H9 (cell line): ENCODE measurements at regions not wholly inside any gene's neighbourhood (a gene's known extent, or its start where the extent isn't known, plus 50 kb on each side); places are given as distances from the start of the nearest gene placed in this dataset.

Experiments
- DNase-seq: peaks from one replicate; pipeline ENCODE4 v3.0.0-alpha.2; 2017
- H2AFZ ChIP-seq: one replicate; pipeline ENCODE4 v1.6.1; 2013; ENCODE audit warnings: mild to moderate bottlenecking, low read length, control low read depth, moderate library complexity
- H2AK5ac ChIP-seq: 2 replicates; pipeline ENCODE4 v1.6.1; 2013; ENCODE audit warnings: low read length, control low read depth, mixed read lengths; ENCODE audit not compliant: insufficient read length
- H2BK120ac ChIP-seq: one replicate; pipeline ENCODE4 v1.6.1; 2013; ENCODE audit warnings: low read depth, mild to moderate bottlenecking, low read length, control low read depth, inconsistent platforms; ENCODE audit not compliant: poor library complexity, severe bottlenecking
- H2BK12ac ChIP-seq: 2 replicates; pipeline ENCODE4 v1.6.1; 2013; ENCODE audit warnings: low read length, control low read depth, mixed read lengths, low read depth; ENCODE audit not compliant: insufficient read length
- H2BK15ac ChIP-seq: 2 replicates; pipeline ENCODE4 v1.6.1; 2013; ENCODE audit warnings: low read depth, low read length, control low read depth
- H2BK20ac ChIP-seq: one replicate; pipeline ENCODE4 v1.6.1; 2013; ENCODE audit warnings: low read depth, mild to moderate bottlenecking, low read length, control low read depth, inconsistent platforms; ENCODE audit not compliant: poor library complexity, severe bottlenecking
- H2BK5ac ChIP-seq: 2 replicates; pipeline ENCODE4 v1.6.1; 2013; ENCODE audit warnings: low read length, control low read depth, mixed read lengths; ENCODE audit not compliant: insufficient read length
- H3K14ac ChIP-seq: 2 replicates; pipeline ENCODE4 v1.6.1; 2013; ENCODE audit warnings: low read length, control low read depth; ENCODE audit not compliant: insufficient read depth
- H3K18ac ChIP-seq: 2 replicates; pipeline ENCODE4 v1.6.1; 2013; ENCODE audit warnings: low read depth, mild to moderate bottlenecking, mixed read lengths, low read length, control low read depth; ENCODE audit not compliant: insufficient read length
- H3K23ac ChIP-seq: 2 replicates; pipeline ENCODE4 v1.6.1; 2013; ENCODE audit warnings: low read length, control low read depth, mixed read lengths, low read depth; ENCODE audit not compliant: insufficient read length
- H3K23me2 ChIP-seq: 2 replicates; pipeline ENCODE4 v1.6.1; 2013; ENCODE audit warnings: low read depth, mild to moderate bottlenecking, mixed read lengths, low read length, control low read depth; ENCODE audit not compliant: insufficient read length, poor library complexity, severe bottlenecking
- H3K27ac ChIP-seq: 2 replicates; pipeline ENCODE4 v1.5.1; 2013; ENCODE audit warnings: low read length, control low read depth, mixed read lengths, low read depth; ENCODE audit not compliant: insufficient read length
- H3K27me3 ChIP-seq: 2 replicates; pipeline ENCODE4 v1.6.1; 2013; ENCODE audit warnings: low read length, control low read depth, inconsistent platforms; ENCODE audit not compliant: insufficient read depth
- H3K4ac ChIP-seq: 2 replicates; pipeline ENCODE4 v1.6.1; 2013; ENCODE audit warnings: low read depth, mild to moderate bottlenecking, control low read depth, inconsistent platforms, low read length, moderate library complexity
- H3K4me1 ChIP-seq: 2 replicates; pipeline ENCODE4 v1.6.1; 2013; ENCODE audit warnings: low read length, control low read depth, inconsistent platforms; ENCODE audit not compliant: insufficient read depth
- H3K4me2 ChIP-seq: 2 replicates; pipeline ENCODE4 v1.6.1; 2013; ENCODE audit warnings: low read length, control low read depth, mixed read lengths; ENCODE audit not compliant: insufficient read length, insufficient read depth
- H3K56ac ChIP-seq: 2 replicates; pipeline ENCODE4 v1.6.1; 2013; ENCODE audit warnings: low read depth, mild to moderate bottlenecking, mixed read lengths, low read length, control low read depth; ENCODE audit not compliant: insufficient read length
- H3K79me1 ChIP-seq: 2 replicates; pipeline ENCODE4 v1.6.1; 2013; ENCODE audit warnings: low read depth, mild to moderate bottlenecking, moderate library complexity, low read length, control low read depth, inconsistent platforms; ENCODE audit not compliant: insufficient read depth, poor library complexity, severe bottlenecking
- H3K79me2 ChIP-seq: 2 replicates; pipeline ENCODE4 v1.6.1; 2013; ENCODE audit warnings: low read length, control low read depth, inconsistent platforms; ENCODE audit not compliant: insufficient read depth
- H3K9ac ChIP-seq: 2 replicates; pipeline ENCODE4 v1.6.1; 2013; ENCODE audit warnings: low read length, control low read depth, mixed read lengths; ENCODE audit not compliant: insufficient read length; ENCODE audit errors: extremely low read depth
- H3K9me3 ChIP-seq: one replicate; pipeline ENCODE4 v1.6.1; 2013; ENCODE audit warnings: low read depth, low read length, inconsistent platforms; ENCODE audit not compliant: control insufficient read depth
- H3T11ph ChIP-seq: one replicate; pipeline ENCODE4 v1.6.1; 2013; ENCODE audit warnings: mild to moderate bottlenecking, low read length, control low read depth, inconsistent platforms
- H4K20me1 ChIP-seq: one replicate; pipeline ENCODE4 v1.6.1; 2013; ENCODE audit not compliant: control insufficient read depth, insufficient read length, insufficient read depth
- H4K5ac ChIP-seq: 2 replicates; pipeline ENCODE4 v1.6.1; 2013; ENCODE audit warnings: low read depth, mild to moderate bottlenecking, mixed read lengths, low read length, control low read depth; ENCODE audit not compliant: insufficient read length
- H4K8ac ChIP-seq: replicated peaks from 2 replicates; pipeline ENCODE4 v1.6.1; 2013; ENCODE audit warnings: low read length, control low read depth, mixed read lengths, low read depth; ENCODE audit not compliant: insufficient read length
- H4K91ac ChIP-seq: 2 replicates; pipeline ENCODE4 v1.6.1; 2013; ENCODE audit warnings: low read depth, mild to moderate bottlenecking, moderate library complexity, mixed read lengths, low read length, control low read depth; ENCODE audit not compliant: insufficient read length
- H3K27ac Mint-ChIP-seq, 3 experiments: 2 replicates in 2 of 3; 3 replicates in 1 of 3; pipeline ENCODE4 v1.8.0; 2020 to 2021; ENCODE audit warnings: mixed read lengths in 3 of 3, mild to moderate bottlenecking in 1 of 3, moderate library complexity in 1 of 3
- H3K27me3 Mint-ChIP-seq: 2 replicates; pipeline ENCODE4 v1.8.0; 2021; ENCODE audit warnings: low read depth, mild to moderate bottlenecking, moderate library complexity, mixed read lengths
- H3K36me3 Mint-ChIP-seq, 3 experiments: 2 replicates in 2 of 3; 3 replicates in 1 of 3; pipeline ENCODE4 v1.8.0; 2020 to 2021; ENCODE audit warnings: low read depth in 3 of 3, mixed read lengths in 3 of 3; ENCODE audit not compliant: insufficient read depth in 1 of 3
- H3K4me1 Mint-ChIP-seq, 2 experiments: 2 replicates each; pipeline ENCODE4 v1.8.0; 2020; ENCODE audit warnings: mixed read lengths in 2 of 2
- H3K4me3 Mint-ChIP-seq, 2 experiments: 2 replicates in 1 of 2; 3 replicates in 1 of 2; pipeline ENCODE4 v1.8.0; 2020 to 2021; ENCODE audit warnings: mild to moderate bottlenecking in 2 of 2, mixed read lengths in 2 of 2, moderate library complexity in 1 of 2
- H3K9me3 Mint-ChIP-seq, 2 experiments: 2 replicates in 1 of 2; 3 replicates in 1 of 2; pipeline ENCODE4 v1.8.0; 2020; ENCODE audit warnings: mild to moderate bottlenecking in 2 of 2, mixed read lengths in 2 of 2, moderate library complexity in 1 of 2
- WGBS: extraction: QIAGEN DNeasy Blood & Tissue Kit; methylation state at CpG from one replicate; pipeline ENCODE4 v1.1.7; 2013; ENCODE audit warnings: missing lambda C conversion rate, low lambda C conversion rate, mixed read lengths; ENCODE audit not compliant: insufficient read length; ENCODE audit errors: extremely low coverage; 5-methylcytosine and 5-hydroxymethylcytosine counted together
- TF ChIP-seq, protein P1 (sequence below): fragments of 200-600 bp; sonication (generic); conservative IDR thresholded peaks from 3 replicates; pipeline ENCODE4 v1.8.0; 2021; ENCODE audit warnings: antibody characterized with exemption, mild to moderate bottlenecking

- Mint-ChIP-seq H3K4me3 (no peak overlapping the region), H3K27ac (no peak overlapping the region), H3K36me3 (no peaks in the 10 kb centered on the region), H3K27me3 (peaks cover 4% of the 10 kb centered on the region; the same call in 1 of the 2 replicates), H3K4me1 (peaks cover 5% of the 10 kb centered on the region in 2 experiments; a peak in 3 of 4 replicates), H3K9me3 (peaks cover 0 to 5% of the 10 kb centered on the region in 2 experiments; a peak in 2 of 5 replicates)
- no peak overlapping the region for H4K8ac ChIP-seq
- no peaks in the 10 kb centered on the region for H3K4me1 ChIP-seq
- no peak overlapping the region for H4K91ac ChIP-seq
- no peak overlapping the region for H3K4ac ChIP-seq
- H3K9ac ChIP-seq, result no peak overlapping the region
- H3K23me2 ChIP-seq, result no peaks in the 10 kb centered on the region
- H3K27ac ChIP-seq, result no peak overlapping the region
- H3K23ac ChIP-seq, result no peak overlapping the region
- no peak overlapping the region for H4K5ac ChIP-seq
- no peaks in the 10 kb centered on the region for H3K9me3 ChIP-seq
- no peak overlapping the region for H3K56ac ChIP-seq
- H3K79me2 ChIP-seq, result no peaks in the 10 kb centered on the region
- H2BK12ac ChIP-seq, result no peak overlapping the region
- H4K20me1 ChIP-seq, result no peaks in the 10 kb centered on the region
- H2BK5ac ChIP-seq, result no peak overlapping the region
- H3K18ac ChIP-seq, result no peak overlapping the region
- H2BK120ac ChIP-seq, result no peak overlapping the region
- no CpG with 5 or more reads among the region's 1 CpG for WGBS
- H3K4me2 ChIP-seq, result no peak overlapping the region
- no peak overlapping the region for H3K14ac ChIP-seq
- H2AK5ac ChIP-seq, result no peak overlapping the region
- DNase-seq, result no peak
- H2BK15ac ChIP-seq, result no peak overlapping the region
- H3K27me3 ChIP-seq, result no peaks in the 10 kb centered on the region
- H3T11ph ChIP-seq, result no peak overlapping the region
- TF ChIP-seq, protein P1, sequence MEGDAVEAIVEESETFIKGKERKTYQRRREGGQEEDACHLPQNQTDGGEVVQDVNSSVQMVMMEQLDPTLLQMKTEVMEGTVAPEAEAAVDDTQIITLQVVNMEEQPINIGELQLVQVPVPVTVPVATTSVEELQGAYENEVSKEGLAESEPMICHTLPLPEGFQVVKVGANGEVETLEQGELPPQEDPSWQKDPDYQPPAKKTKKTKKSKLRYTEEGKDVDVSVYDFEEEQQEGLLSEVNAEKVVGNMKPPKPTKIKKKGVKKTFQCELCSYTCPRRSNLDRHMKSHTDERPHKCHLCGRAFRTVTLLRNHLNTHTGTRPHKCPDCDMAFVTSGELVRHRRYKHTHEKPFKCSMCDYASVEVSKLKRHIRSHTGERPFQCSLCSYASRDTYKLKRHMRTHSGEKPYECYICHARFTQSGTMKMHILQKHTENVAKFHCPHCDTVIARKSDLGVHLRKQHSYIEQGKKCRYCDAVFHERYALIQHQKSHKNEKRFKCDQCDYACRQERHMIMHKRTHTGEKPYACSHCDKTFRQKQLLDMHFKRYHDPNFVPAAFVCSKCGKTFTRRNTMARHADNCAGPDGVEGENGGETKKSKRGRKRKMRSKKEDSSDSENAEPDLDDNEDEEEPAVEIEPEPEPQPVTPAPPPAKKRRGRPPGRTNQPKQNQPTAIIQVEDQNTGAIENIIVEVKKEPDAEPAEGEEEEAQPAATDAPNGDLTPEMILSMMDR, result no peak
- H2AFZ ChIP-seq, result no peak overlapping the region
- no peaks in the 10 kb centered on the region for H3K79me1 ChIP-seq
- no peak overlapping the region for H2BK20ac ChIP-seq
These were observed 186.5 kb upstream of the CCL2 start for GRCh38 chr17:34068571-34068970.
